ENCODE measurements at regions not wholly inside any gene's neighbourhood (a gene's known extent, or its start where the extent isn't known, plus 50 kb on each side); places are given as distances from the start of the nearest gene placed in this dataset.
"Not testable (repeated sequence)": the region's sequence is repeated elsewhere in the genome, so short reads cannot be mapped to it uniquely, and the experiment has no call there.

DNA sequence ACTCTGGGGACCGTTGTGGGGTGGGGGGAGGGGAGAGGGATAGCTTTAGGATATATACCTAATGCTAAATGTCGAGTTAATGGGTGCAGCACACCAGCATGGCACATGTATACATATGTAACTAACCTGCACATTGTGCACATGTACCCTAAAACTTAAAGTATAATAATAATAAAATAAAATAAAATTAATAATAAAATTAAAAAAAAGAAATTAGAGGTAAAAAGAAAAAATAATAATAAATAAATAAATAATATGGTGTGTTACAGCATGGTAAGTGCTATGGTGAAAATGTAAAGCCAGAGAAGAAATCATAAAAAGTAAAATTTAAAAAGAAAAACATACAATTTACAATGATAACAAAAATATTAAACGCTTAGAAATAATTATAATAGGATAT lies 552.8 kb upstream of the PBX1 start:
- not testable (repeated sequence) for TF ChIP-seq POLR2AphosphoS5, POLR2A, SPI1, POU2F2, TAF1 (IDR thresholded peaks at IDR 0.05; ENCODE audit: low read depth, low read length)
